GM19043 (cell line): ENCODE measurements at regions not wholly inside any gene's neighbourhood (a gene's known extent, or its start where the extent isn't known, plus 50 kb on each side); places are given as distances from the start of the nearest gene placed in this dataset.
"Not testable (repeated sequence)": the region's sequence is repeated elsewhere in the genome, so short reads cannot be mapped to it uniquely, and the experiment has no call there.

Experiments
- ATAC-seq: cut with Tn5 transposase; IDR thresholded peaks from one replicate; pipeline ENCODE4 v1.9.1; 2021; ENCODE audit warnings: low read depth; ENCODE audit not compliant: unreplicated experiment

GRCh38 chr9:102518324-102518723, 476.8 kb upstream of the CYLC2 start:
- no peak for ATAC-seq

- ATAC-seq: no peak
Observed at GRCh38 chr9:102514541-102514940, 480.6 kb upstream of the CYLC2 start.

GRCh38 chr9:102507044-102507687, 488.0 kb upstream of the CYLC2 start:
- ATAC-seq: no peak

- ATAC-seq: no peak
Observed at GRCh38 chr9:102506406-102506805, 488.7 kb upstream of the CYLC2 start.

GRCh38 chr9:102499468-102499867, 495.7 kb upstream of the CYLC2 start:
- no peak for ATAC-seq

- ATAC-seq: no peak
Observed at GRCh38 chr9:102497709-102498108, 497.4 kb upstream of the CYLC2 start.

GRCh38 chr9:102486976-102487375, 508.2 kb upstream of the CYLC2 start:
- not testable (repeated sequence) for ATAC-seq

GRCh38 chr9:102483651-102484050, 511.5 kb upstream of the CYLC2 start:
- ATAC-seq: no peak

- no peak for ATAC-seq
Observed at GRCh38 chr9:102482776-102483175, 512.4 kb upstream of the CYLC2 start.

- ATAC-seq: no peak
Observed at GRCh38 chr9:102479191-102479590, 515.9 kb upstream of the CYLC2 start.

GRCh38 chr9:102474357-102474756, 520.8 kb upstream of the CYLC2 start:
- ATAC-seq: no peak

- ATAC-seq: not testable (repeated sequence)
Observed at GRCh38 chr9:102469430-102469829, 525.7 kb upstream of the CYLC2 start.

- no peak for ATAC-seq
Observed at GRCh38 chr9:102461156-102461819, 533.8 kb upstream of the CYLC2 start.

- ATAC-seq: no peak
Observed at GRCh38 chr9:102459828-102460227, 535.3 kb upstream of the CYLC2 start.

- ATAC-seq: no peak
Observed at GRCh38 chr9:102456562-102456961, 538.6 kb upstream of the CYLC2 start.

GRCh38 chr9:102445906-102446305, 549.2 kb upstream of the CYLC2 start:
- ATAC-seq: no peak

GRCh38 chr9:102445181-102445747, 549.9 kb upstream of the CYLC2 start:
- ATAC-seq: no peak

GRCh38 chr9:102439583-102439982, 555.5 kb upstream of the CYLC2 start:
- ATAC-seq: no peak

GRCh38 chr9:102436599-102436998, 558.5 kb upstream of the CYLC2 start:
- not testable (repeated sequence) for ATAC-seq

- ATAC-seq: no peak
Observed at GRCh38 chr9:102435427-102435826, 559.7 kb upstream of the CYLC2 start.

- no peak for ATAC-seq
Observed at GRCh38 chr9:102434545-102434944, 560.6 kb upstream of the CYLC2 start.

GRCh38 chr9:102428305-102428704, 566.8 kb upstream of the CYLC2 start:
- no peak for ATAC-seq
